ENCODE measurements at regions not wholly inside any gene's neighbourhood (a gene's known extent, or its start where the extent isn't known, plus 50 kb on each side); places are given as distances from the start of the nearest gene placed in this dataset.

GRCh38 chr3:150277444-150277843, 130.7 kb upstream of the TSC22D2 start:
- no peak for TF ChIP-seq POLR2AphosphoS5 (IDR thresholded peaks at IDR 0.05; ENCODE audit: low read depth, low read length)
- TF ChIP-seq POLR2A (IDR thresholded peaks at IDR 0.05; ENCODE audit: low read depth, low read length): no peak

Measured in GM12892 (cell line).